OCI-LY7 (cell line): ENCODE measurements at regions not wholly inside any gene's neighbourhood (a gene's known extent, or its start where the extent isn't known, plus 50 kb on each side); places are given as distances from the start of the nearest gene placed in this dataset.

Experiments used
- BruUV-seq: library from RNA; stranded (reverse); fragments of 400-500 nt; replicated peaks from 2 replicates; lab custom pipeline; 2021; lab: Mats Ljungman, UMichigan
- CTCF ChIA-PET: fragments of 300-600 bp; sonication (Branson Sonifier 250); formaldehyde crosslinking; loops from one replicate; lab custom pipeline; 2022; ENCODE audit warnings: antibody characterized with exemption; ENCODE audit not compliant: unreplicated experiment; lab: Charles Lee
- POLR2A ChIA-PET: fragments of 300-600 bp; sonication (Branson Sonifier 250); formaldehyde crosslinking; loops from one replicate; lab custom pipeline; 2022; ENCODE audit warnings: antibody characterized with exemption; lab: Charles Lee
- DNase-seq: peaks from one replicate; pipeline ENCODE4 v3.0.0-alpha.2; 2015; ENCODE audit warnings: low spot score
- H2AFZ ChIP-seq: fragments of 200-600 bp; sonication (generic), shearing (Covaris generic); 2 replicates; pipeline ENCODE4 v1.6.1; 2014; ENCODE audit warnings: mild to moderate bottlenecking, antibody characterized with exemption, low read length, moderate library complexity
- H3K27ac ChIP-seq: fragments of 200-600 bp; sonication (generic); 2 replicates; pipeline ENCODE4 v1.5.1; 2014; ENCODE audit warnings: mixed run types, low read depth, mild to moderate bottlenecking, moderate library complexity, low read length, inconsistent platforms; ENCODE audit not compliant: poor library complexity, severe bottlenecking
- H3K36me3 ChIP-seq: fragments of 200-600 bp; sonication (generic); 2 replicates; pipeline ENCODE4 v1.6.1; 2014; ENCODE audit warnings: mild to moderate bottlenecking, antibody characterized with exemption, low read length, moderate library complexity, mixed read lengths; ENCODE audit not compliant: insufficient read depth
- H3K4me1 ChIP-seq: fragments of 200-600 bp; sonication (generic); 2 replicates; pipeline ENCODE4 v1.5.1; 2014; ENCODE audit warnings: mild to moderate bottlenecking, low read length; ENCODE audit not compliant: insufficient read depth, poor library complexity, severe bottlenecking
- H3K4me2 ChIP-seq: fragments of 200-600 bp; sonication (generic); 2 replicates; pipeline ENCODE4 v1.6.1; 2014; ENCODE audit warnings: mild to moderate bottlenecking, low read length
- H3K4me3 ChIP-seq: fragments of 200-600 bp; sonication (generic); 2 replicates; pipeline ENCODE4 v1.5.1; 2014; ENCODE audit warnings: mild to moderate bottlenecking, low read depth, low read length; ENCODE audit not compliant: poor library complexity, severe bottlenecking
- H3K79me2 ChIP-seq: fragments of 200-600 bp; sonication (generic); 2 replicates; pipeline ENCODE4 v1.6.1; 2016; ENCODE audit warnings: low read depth, mild to moderate bottlenecking, low read length, moderate library complexity, mixed read lengths; ENCODE audit not compliant: insufficient read depth
- H3K9me2 ChIP-seq: fragments of 200-600 bp; sonication (generic); 2 replicates; pipeline ENCODE4 v1.6.1; 2016; ENCODE audit warnings: mild to moderate bottlenecking, low read length, mixed read lengths; ENCODE audit not compliant: insufficient read depth
- H3K9me3 ChIP-seq: fragments of 200-600 bp; sonication (generic); 2 replicates; pipeline ENCODE4 v1.6.1; 2014; ENCODE audit warnings: mild to moderate bottlenecking, mixed run types, low read length, mixed read lengths
- H4K20me1 ChIP-seq: fragments of 200-600 bp; sonication (generic); 2 replicates; pipeline ENCODE4 v1.6.1; 2014; ENCODE audit warnings: mild to moderate bottlenecking, antibody characterized with exemption, low read length, moderate library complexity, mixed read lengths; ENCODE audit not compliant: insufficient read depth
- CTCF ChIP-seq: fragments of 200-600 bp; sonication (generic); conservative IDR thresholded peaks from 2 replicates; pipeline ENCODE4 v1.5.1; 2014; ENCODE audit warnings: mild to moderate bottlenecking, antibody characterized with exemption, low read length, moderate library complexity, mixed read lengths
- EZH2phosphoT487 ChIP-seq: fragments of 200-600 bp; sonication (generic); IDR thresholded peaks from 2 replicates; pipeline ENCODE4 v1.6.1; 2018; ENCODE audit warnings: low read depth, borderline replicate concordance, mild to moderate bottlenecking, mixed run types, antibody characterized with exemption, low read length, moderate library complexity, mixed read lengths
- intact Hi-C: fragments of 100-400 bp; cut with micrococcal nuclease; formaldehyde crosslinking; loops from one replicate; pipeline ENCODE4 v1.10.0; 2022; ENCODE audit not compliant: unreplicated experiment

DNA sequence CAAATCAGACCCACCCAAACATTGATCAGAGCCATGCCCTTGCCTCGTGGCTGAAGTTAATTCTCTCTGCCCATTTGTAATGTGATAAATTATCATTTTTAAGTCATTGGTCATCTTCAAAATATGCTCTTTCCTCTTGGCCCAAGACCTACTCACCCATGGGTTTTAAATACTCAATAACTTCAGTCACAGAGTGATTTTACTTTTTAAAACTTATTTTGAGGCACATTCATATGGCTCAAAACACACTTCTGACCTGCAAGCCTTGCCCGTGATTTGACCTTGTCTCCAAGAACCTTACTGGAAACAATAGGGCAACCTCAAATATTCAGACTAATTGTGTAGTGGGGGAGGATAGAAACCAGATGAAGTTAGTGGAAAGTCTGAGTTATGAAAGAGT, 176.2 kb upstream of the LNX1 start:
- intact Hi-C loops: no loop called here
- ChIA-PET CTCF (no interaction called here), POLR2A (interaction anchor here (0.6 to 1.1 kb wide), 2 partner anchors 9 to 13 kb away, joined by 3 to 4 read pairs; no protein-coding TSS in a partner anchor)
- Histone ChIP-seq H3K79me2 (no peaks in the 10 kb centered on the region), H3K36me3 (no peaks in the 10 kb centered on the region), H4K20me1 (no peaks in the 10 kb centered on the region), H3K4me2 (no peak overlapping the region), H3K27ac (no peak overlapping the region), H3K4me1 (peaks cover 5% of the 10 kb centered on the region), H3K9me2 (no peaks in the 10 kb centered on the region), H3K4me3 (no peak overlapping the region), H2AFZ (no peak overlapping the region), H3K9me3 (no peaks in the 10 kb centered on the region)
- no peak for DNase-seq
- no TSS peak for BruUV-seq
- TF ChIP-seq EZH2phosphoT487 (no peak), CTCF (no peak)

- H3K27ac ChIP-seq: no peak overlapping the region
- ChIA-PET CTCF (interaction anchor here (0.5 to 1.1 kb wide), 2 partner anchors 58 to 243 kb away, joined by 3 read pairs; no protein-coding TSS in a partner anchor), POLR2A (interaction anchor here (0.6 to 1.4 kb wide), 7 partner anchors 9 to 183 kb away, joined by 3 to 6 read pairs (median 3); no protein-coding TSS in a partner anchor)
- BruUV-seq: no TSS peak
- H3K4me1 ChIP-seq: peaks cover 5% of the 10 kb centered on the region
- no peak overlapping the region for H3K4me3 ChIP-seq
- H3K9me3 ChIP-seq: no peaks in the 10 kb centered on the region; the same call in 1 of the 2 replicates
- TF ChIP-seq CTCF (no peak), EZH2phosphoT487 (no peak)
- H3K79me2 ChIP-seq: no peaks in the 10 kb centered on the region
- 0 out of 2 replicates have a peak overlapping the region, but pooled peaks have one; percentile 17 for H3K4me2 ChIP-seq
- intact Hi-C loops: no loop called here
- no peaks in the 10 kb centered on the region for H3K9me2 ChIP-seq
- H4K20me1 ChIP-seq: no peaks in the 10 kb centered on the region
- peak overlapping the region; percentile 76 for H2AFZ ChIP-seq
- no peak for DNase-seq
- no peaks in the 10 kb centered on the region for H3K36me3 ChIP-seq
Observed at GRCh38 chr4:53764761-53765490, 173.6 kb upstream of the LNX1 start.
